Hippocampal formation (tissue), 2 donors: ENCODE measurements at regions not wholly inside any gene's neighbourhood (a gene's known extent, or its start where the extent isn't known, plus 50 kb on each side); places are given as distances from the start of the nearest gene placed in this dataset.

Experiments
- DNase-seq, 2 donors: peaks; one replicate each; lab custom pipeline; 2025; lab: John Stamatoyannopoulos, UW

DNA sequence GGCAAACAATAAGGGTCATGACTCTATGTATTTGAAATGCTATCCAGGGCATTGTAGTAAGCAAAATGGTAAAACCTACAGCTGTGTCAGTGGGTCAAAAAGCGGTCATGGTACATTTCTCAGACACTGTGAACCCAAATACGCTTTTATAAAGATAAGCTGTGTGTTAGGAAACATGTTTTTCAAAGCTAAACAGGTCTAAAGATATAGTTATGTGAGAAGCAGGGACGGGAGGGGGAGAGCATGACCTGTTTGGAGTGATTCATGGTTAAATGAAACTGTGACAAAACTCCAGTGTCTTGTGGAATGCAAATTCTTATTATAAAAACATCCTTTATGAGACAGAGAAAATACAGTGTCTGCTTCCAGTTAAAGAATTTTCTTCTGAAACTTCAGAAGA is 205.4 kb upstream of the BMP2 start:
- DNase-seq = no peak

DNA sequence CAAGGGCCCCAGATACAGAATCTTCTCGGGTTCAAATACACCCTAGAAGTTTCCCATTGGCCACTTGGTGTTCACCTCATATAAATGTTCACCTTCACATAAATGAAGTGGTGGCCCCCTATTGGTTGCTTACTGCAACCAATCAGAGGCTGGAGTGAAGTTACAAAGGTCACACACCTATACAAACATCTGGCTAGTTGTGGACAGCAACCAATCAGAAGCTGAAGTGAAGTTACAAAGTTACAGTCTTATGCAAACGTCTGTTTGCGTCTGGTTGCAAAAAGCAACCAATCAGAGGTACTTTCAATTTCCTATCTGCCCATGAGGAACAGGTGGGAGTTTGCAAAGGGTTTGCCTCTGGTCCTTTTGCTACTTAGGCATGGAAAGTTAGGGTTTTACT is 206.5 kb upstream of the BMP2 start:
- no peak for DNase-seq

DNA sequence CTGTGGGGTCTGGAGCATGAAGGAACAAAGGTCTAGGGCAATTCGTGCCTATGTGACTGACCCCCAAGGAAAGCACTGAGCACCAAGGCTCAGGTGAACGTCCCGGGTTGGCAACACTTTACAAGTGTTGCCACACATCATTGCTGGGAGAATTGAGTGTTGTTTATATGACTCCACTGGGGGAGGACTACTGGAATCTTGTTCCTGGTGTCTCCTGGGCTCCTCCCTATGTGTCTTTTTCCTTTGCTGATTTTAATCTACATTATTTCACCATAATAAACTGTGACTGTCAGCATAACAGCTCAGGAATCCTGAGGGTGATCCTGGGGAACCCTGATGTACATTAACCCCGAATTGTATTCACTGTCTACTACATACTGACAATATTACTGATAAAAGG is 207.7 kb upstream of the BMP2 start:
- DNase-seq = no peak

DNA sequence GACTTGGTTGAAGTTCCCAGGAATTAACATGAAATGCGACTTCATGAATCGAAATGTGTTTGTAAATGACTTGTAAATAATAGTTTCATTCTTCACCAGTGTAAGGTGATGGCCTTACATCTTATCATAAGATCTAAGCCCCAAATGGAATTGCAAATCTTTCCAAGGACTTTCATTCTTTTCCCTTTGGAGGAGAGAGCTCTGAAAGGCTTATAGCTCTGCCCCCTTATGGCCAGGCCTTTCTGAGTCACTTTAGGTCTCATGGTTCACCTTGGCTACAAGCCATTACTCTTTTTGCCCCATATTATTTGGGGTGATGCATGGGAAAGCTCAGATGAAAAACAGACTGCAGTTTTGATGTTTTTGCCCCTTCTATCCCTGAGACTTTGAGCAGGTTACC is 209.1 kb upstream of the BMP2 start:
- DNase-seq = no peak

DNA sequence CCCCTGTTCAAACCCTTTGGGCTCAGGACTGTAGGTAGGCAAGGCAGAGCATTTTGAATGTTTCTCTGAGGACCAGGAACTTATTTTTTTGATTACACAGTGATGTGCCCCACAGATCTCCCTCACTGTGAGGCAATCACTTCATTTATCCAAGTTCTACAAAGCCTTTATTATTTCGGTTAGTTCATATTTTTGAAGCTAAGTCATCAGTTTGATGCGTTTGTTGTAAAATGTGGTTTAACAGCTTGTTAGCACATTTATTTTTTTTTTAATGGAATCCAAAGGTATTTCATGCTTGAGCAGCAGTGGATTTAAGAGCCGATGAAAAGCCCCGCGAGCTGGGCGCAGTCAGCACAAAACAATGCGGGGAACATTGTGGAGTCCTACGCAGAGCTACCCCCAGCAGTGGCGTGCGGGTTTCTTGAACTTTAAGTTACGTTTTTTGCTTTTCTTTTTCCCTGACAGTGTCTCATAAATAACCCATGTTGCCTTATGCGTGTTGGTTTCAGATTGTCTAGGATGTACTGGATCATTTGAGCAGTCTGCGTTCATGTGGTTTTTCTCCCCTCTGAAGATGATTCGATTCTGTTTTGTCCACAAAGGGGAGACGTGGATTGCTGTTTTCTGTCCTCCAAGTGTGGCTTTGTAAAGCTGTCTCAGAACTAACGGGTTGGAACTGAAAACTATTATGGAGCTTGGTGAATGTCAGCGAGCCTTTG is 233.6 kb upstream of the BMP2 start:
- DNase-seq = no peak

DNA sequence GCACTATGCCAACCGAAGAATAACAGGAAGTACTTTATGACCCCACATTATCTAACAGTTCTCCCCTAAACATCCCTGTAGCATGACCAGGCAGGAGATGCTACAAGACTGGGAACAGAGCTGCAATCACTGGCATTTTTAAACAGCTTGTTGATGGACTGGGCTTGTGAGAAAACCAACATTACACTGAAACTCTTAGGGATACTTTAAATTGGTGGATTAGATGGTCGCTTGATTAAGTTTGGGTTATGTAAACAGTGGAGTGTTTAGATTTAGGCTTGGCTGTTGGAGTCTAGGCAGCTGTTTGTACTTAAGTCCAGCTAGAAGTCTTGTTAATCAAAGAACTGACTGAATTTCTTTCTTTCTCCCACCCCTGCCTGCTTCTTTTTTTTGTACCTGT is 234.1 kb upstream of the BMP2 start:
- no peak for DNase-seq

DNA sequence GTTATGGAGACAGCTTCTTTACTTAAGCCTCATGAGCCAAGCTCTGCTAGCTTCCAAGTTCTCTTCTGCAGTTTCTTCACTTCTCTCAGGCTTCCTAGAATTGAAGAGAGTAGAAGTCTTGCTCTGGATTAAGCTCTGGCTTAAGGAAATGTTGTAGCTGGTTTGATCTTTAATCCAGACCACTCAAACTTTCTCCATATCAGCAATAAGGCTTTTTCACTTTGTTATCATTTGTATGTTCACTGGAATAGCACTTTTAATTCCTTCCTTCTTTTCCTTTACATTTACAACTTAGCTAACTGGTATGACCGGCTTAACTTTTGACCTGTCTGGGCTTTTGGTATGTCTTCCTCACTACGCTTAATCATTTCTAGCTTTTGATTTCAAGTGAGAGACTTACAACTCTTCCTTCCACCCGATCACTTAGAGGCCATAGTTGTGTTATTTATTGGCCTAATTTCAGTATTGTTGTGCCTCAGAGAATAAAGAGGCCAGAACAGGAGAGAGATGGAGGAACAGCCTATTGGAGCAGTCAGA is 236.6 kb upstream of the BMP2 start:
- no peak for DNase-seq

DNA sequence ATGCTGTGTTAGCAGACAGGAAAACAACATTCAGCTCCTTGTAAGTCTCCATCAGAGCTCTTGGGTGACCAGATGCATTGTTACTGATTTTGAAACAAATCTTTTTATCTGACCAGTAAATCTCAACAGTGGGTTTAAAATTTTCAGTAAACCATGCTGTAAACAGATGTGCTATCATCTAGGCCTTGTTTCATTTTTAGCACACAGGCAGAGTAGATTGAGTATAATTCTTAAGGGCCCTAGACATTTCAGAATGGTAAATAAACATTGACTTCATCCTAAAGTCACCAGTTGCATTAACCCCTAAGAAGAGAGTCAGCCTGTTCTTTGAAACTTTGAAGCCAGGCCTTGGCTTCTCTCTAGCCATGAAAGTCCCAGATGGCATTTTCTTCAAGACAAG is 237.2 kb upstream of the BMP2 start:
- DNase-seq = no peak

DNA sequence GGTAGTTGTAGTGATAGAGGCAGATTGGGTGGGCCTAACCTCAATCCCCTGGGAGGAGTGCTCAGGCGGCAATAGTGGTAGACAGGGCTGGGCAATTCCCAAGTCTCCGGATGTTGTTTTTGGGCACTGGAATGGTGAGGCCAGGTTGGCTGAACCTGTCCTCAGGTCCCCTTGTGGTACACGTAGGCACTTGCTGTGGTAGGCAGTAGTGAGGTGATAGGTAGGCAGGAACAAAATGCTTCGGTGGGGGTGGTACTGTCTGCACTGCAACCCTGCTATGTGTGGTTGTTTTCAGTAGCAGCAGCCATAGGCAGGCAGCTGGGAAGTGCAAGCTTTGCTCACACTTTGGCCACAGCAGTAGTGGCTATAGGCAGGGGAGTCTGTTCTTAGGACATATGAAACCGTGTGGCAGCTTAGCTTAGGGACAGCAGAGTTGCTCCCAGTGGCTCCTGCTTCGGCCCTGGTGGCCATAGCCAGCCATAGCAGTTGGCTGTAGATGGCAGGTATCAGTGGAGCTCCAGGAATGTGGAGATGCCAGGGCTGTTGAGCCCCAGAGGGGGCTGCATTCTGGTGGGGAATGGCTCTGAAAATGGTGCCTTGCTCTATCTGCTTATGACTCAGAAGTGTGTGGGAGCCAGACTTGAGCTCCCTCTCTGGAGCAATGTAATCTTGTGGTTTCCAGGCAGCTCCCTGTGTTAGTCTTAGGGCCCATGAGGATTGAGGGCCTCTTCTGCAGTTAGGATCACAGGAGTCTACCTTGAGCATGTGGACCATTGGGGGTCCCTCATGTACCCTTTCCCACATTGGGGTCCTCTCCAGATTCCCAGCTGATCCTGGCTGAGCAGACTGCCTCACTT is 241.8 kb upstream of the BMP2 start:
- DNase-seq = no peak

DNA sequence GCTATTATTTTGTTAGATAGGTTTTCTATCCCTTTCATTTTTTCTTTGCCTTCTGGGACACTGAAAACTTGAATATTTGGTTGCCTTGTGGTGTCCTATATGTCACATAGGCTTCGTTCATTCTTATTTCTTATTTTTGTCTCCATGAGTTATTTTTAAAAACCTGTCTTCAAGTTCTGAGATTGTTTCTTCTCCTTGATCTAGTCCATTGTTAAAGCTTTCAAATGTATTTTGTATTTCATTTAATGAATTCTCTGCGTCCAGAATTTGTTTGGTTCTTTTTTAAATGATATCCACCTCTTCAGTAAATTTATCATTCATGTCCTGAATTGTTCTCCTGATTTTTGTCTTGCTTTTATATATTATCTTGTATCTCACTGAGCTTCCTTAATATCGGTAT is 243.2 kb upstream of the BMP2 start:
- DNase-seq = no peak

DNA sequence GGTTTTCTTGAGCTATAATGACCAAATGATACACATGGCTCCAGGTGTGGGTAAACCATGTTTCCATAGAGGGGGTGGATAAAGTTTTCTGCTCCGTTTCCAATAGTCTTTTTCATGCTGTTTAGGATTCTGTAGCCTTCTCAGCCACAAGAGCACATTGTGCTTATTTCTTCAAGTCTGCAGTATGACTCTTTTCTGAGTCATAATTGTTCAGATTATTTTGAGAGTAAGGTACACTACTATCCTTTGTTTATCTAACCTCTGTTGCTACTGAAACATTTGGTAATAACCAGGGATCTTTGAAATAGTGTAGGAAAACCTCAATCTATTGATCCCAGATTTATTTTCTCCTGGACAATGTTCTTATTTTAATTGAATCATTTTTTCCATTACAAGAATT is 247.9 kb upstream of the BMP2 start:
- no peak for DNase-seq

DNA sequence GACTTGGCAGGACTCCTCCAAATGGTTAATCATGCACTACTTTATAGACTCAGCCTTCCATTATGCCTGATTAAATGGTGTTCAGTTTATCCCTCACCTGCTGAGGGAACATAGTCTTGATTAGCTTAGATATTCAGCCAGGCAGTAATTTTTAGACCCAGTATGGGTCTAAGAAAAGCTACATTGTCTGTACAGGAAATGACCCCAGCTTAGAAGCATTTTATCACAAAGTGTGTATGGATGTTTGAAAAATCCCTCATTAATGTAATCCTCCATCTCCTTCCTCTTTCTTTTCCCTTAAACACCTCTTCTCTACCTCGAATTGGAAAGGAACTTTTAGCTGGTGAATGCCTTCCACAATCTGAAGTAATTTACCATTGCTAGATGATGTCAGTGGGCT is 252.2 kb upstream of the BMP2 start:
- no peak for DNase-seq

DNA sequence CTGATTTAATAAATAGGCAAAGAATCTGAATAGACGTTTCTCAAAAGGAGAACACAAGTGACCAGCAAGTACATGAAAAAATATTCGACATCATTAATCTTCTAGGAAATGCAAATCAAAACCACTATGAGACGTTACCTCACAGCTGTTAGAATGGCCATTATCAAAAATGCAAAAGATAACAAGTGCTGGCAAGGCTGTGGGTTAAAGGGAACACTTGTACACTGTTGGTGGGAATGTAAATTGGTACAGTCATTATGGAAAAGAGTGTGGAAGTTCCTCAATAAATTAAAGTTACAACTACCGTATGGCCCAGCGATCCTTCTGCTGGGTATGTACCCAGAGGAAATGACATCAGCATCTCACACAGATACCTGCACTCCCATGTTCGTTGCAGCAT is 253.9 kb upstream of the BMP2 start:
- DNase-seq = no peak

DNA sequence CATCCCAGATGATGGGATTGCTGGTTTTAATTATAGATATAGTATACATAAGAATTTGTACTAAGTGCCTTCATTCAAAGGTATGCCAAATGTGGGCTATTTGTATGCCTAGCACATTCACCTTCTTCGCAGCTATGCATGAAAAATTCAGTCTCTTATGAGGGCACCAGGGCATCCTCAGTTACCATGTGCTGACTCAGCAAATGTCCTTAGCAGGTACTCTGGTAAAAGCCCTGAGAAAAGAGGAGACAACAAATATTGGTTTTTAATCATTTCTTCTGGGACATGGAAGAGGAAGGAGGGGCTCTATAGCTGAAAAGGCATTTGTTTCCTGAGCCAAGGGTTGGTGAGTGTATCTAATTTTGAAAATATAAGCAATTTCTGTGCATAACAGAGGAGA is 258.1 kb upstream of the BMP2 start:
- no peak for DNase-seq

DNA sequence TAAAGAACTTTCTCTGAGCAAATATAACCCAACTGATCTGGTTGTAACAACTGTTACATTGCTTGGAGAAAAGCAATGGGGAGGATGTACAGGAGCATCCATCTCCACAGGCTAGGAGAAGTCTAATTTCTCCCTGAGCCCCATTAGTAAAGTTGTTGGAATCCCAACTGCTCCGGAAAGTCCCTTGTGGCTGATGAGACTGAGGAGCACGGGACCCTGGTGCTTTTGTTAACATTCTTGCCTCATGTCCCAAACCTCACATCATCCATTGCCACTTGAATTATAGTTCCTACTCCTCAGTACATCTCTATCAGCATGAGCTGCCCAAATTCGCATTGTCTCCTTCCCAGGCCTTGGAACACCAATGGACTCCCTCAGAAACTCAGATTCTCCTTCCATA is 260.6 kb upstream of the BMP2 start:
- DNase-seq = no peak

DNA sequence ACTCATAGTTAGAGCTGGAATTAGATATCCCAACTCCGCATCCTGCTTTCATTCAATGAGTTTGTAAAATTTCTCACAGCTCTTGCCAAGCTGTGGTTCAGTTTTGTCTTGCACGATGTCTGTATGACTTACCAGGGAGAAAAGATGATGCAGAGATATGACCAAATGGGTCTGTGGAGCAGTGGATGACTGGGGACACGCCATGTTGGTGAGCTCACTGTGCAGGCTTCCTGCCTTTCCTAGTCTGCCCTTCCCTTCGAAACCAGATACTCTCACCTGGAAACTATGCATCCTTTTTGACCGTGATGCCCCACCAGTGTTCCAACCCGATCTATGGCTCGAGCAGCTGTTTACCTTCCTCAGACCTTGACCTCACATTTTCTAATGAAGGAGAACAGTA is 262.7 kb upstream of the BMP2 start:
- no peak for DNase-seq

DNA sequence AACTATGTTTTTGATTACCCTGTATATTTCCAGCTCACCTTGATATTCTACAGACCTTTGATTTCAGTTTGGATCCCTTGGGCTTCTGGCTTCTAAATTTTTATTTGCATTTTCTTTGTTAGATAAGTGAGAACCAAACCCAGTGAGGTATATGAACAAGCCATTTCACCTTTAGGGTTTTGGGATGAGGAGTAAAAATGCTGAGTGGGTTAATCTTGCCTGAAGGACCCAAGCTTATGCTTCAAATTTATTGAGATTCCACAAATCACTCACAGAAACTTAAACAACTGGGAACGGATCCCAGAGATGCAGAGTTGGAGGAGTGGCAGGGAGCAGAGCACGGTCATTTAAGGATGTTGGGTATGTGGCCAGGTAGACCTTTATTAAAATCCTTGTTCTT is 263.3 kb upstream of the BMP2 start:
- DNase-seq = no peak

DNA sequence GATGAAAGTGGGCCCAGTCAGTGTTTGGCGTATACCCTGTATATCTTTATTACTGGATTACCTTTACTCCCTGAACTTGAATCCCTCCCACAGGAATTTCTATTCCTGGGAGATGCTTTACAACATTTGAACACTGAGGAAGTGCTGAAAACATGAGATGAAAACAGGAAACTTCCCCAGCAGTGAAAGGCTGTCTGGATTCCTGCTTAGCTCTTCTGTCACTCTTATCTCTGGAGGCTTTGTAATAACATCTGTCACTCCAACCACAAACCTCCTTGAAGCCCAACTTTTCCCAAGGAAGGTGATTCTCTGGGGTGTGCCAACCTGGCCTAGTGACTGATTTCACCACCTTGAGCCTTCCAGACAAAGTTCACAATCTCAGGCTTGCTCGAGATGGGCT is 264.5 kb upstream of the BMP2 start:
- DNase-seq = no peak

DNA sequence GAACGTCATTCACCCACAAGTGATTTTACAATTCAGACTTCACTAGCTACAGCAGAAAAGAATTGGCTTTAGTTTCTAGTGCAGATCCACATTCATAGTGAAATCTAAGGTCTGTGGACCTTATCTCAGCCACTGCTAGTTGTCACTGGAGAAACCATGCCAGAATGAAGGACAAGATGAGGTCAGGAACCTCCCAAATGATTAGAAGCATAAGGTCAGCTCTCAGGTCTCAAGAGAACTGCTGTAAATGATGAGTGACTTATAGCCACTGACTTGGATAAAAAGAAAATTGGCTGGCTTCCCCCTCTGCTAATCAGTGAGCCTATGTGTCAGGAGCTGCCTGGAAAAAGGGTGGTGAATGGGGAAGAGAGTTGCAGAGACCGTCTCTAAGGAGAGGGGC is 265.3 kb upstream of the BMP2 start:
- DNase-seq = no peak

DNA sequence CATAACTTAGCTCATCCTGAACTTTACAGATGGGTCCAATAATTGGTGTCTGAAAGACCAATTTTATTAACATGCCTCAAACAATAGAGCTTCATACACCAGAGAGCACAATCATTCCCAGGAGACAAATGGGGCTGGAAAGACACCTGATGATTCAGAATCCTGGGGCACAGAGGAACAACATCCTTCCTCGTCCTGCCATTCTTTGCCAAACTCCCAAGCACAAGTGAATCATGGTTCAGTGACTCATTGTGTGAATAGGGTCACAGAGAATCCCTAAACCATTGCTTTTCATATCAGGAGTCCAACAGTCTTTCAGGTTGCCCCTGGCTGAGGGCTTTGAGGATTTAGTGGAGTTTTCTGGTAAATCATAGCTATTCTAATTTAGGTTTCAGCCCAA is 266.4 kb upstream of the BMP2 start:
- DNase-seq = no peak

DNA sequence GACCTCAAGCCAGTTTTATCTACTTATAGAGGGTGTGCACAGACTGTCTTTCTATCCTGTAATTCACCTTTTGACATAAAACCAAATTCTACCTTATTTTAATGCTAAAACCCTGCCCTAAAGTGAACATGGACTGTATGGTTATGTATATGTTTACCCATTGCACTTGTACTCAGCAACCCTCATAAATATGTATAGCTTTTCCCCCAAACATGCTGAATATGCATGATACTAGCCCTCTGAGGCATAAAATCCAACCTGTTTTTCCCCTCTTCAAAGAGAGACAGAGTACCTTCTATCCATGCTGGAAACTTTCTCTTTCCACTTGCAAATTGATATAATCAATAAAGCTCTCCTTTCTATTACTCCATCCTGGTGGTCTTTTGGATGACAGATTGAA is 267.9 kb upstream of the BMP2 start:
- DNase-seq = no peak

DNA sequence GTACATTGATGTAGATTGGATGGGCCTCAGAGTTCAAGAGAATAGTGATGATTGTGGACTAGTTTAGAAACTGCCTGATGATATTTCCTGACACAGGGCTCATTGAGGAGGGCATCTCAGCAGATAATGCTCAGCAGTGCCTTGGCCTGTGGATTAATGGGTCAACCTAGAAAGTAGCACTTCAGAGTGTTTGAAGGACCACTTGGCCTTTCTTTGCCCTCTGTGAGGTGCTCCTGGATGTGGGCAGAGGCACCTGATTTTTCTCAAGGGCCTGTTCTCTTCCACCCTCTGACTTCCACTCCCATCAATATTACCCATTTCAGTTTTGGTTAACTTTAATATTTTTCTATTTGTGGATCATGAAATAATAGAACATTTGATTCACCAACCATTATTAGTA is 270.6 kb upstream of the BMP2 start:
- DNase-seq = no peak

DNA sequence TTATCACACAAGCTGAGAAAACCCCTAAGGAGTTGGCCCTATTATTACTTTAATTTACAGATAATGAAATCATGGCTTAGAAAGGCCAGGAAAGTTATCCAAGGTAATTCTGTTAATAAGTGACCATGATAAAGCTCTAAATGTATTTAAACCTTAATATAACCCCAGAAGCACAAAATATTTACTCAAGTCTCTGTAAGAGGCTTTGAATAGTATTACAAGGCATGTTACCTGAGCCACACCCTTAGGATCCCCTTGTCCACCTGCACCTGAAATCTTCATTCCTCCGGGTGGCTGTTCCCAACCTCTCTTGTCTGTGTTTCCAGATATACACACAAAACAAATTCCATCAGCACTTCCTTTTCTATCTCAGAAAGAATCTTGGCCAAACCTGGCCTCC is 271.6 kb upstream of the BMP2 start:
- no peak for DNase-seq
